ENCODE measurements at regions not wholly inside any gene's neighbourhood (a gene's known extent, or its start where the extent isn't known, plus 50 kb on each side); places are given as distances from the start of the nearest gene placed in this dataset.

GRCh38 chr14:97827746-97828145 is 1030.6 kb downstream of the VRK1 start:
- H3K4me1 Mint-ChIP-seq = peaks cover 6% of the 10 kb centered on the region
- CTCF ChIA-PET = no interaction called here
- peaks cover 11% of the 10 kb centered on the region for H3K9me3 Mint-ChIP-seq
- H3K27ac Mint-ChIP-seq = no peak overlapping the region
- POLR2A ChIA-PET = no interaction called here
- no peak for DNase-seq
- no peak overlapping the region for H3K4me3 Mint-ChIP-seq
- peaks cover 8% of the 10 kb centered on the region for H3K36me3 Mint-ChIP-seq (ENCODE audit: low read depth)
- peaks cover 3% of the 10 kb centered on the region for H3K27me3 Mint-ChIP-seq

DNA sequence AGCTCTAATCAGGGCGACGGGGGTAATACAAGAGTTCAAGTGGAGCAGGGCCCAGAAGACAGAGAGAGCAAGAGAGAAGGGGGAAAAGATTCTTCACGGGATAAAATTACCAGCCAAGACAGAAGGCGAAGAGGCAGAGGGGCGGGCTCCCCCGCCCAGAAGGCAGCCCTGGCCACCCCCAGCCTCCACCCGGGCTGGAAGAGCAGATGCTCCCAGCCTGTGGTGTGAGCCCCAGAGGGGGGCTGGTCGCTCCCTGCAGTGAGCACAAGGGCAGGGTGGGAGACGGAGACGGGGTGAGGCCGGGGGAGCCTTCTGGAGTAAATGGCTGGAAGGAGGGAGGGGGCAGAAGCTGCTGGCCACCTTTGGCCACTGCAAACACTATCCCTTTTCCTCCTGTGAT is 1035.6 kb downstream of the VRK1 start:
- Mint-ChIP-seq H3K4me1 (no peaks in the 10 kb centered on the region), H3K4me3 (no peak overlapping the region), H3K27ac (no peak overlapping the region), H3K9me3 (no peaks in the 10 kb centered on the region), H3K27me3 (peaks cover 3% of the 10 kb centered on the region), H3K36me3 (ENCODE audit: low read depth) (no peaks in the 10 kb centered on the region)
- ChIA-PET CTCF (no interaction called here), POLR2A (no interaction called here)
- no peak for DNase-seq

DNA sequence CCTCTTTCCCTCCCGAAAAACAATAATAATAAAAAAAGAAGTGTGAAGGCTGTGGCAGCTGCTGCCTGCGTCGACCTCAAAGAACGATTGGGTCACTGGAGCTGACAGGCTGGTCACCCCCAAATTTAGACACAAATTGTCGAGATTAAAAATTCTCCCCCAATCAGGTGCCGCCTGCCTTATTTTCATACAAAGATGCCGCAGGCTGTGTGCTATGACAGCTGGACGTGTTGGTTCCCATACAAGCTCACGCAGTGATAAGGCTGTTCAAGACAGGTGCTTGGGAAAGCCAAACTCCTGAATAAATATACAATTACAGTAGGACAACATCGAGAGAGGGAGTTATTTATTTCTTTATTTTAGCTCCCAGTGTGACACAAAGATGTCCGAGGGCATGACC is 1041.8 kb downstream of the VRK1 start:
- no peaks in the 10 kb centered on the region for H3K36me3 Mint-ChIP-seq (ENCODE audit: low read depth)
- peaks cover 6% of the 10 kb centered on the region for H3K4me1 Mint-ChIP-seq
- POLR2A ChIA-PET = no interaction called here
- CTCF ChIA-PET = no interaction called here
- no peak overlapping the region for H3K4me3 Mint-ChIP-seq
- H3K9me3 Mint-ChIP-seq = no peaks in the 10 kb centered on the region
- H3K27me3 Mint-ChIP-seq = peaks cover 6% of the 10 kb centered on the region
- H3K27ac Mint-ChIP-seq = no peak overlapping the region
- no peak for DNase-seq

GRCh38 chr14:97840159-97840558 is 1043.0 kb downstream of the VRK1 start:
- ChIA-PET CTCF (no interaction called here), POLR2A (no interaction called here)
- Mint-ChIP-seq H3K36me3 (ENCODE audit: low read depth) (no peaks in the 10 kb centered on the region), H3K9me3 (no peaks in the 10 kb centered on the region), H3K4me3 (no peak overlapping the region), H3K4me1 (peaks cover 6% of the 10 kb centered on the region), H3K27me3 (peaks cover 6% of the 10 kb centered on the region), H3K27ac (no peak overlapping the region)
- DNase-seq = no peak

DNA sequence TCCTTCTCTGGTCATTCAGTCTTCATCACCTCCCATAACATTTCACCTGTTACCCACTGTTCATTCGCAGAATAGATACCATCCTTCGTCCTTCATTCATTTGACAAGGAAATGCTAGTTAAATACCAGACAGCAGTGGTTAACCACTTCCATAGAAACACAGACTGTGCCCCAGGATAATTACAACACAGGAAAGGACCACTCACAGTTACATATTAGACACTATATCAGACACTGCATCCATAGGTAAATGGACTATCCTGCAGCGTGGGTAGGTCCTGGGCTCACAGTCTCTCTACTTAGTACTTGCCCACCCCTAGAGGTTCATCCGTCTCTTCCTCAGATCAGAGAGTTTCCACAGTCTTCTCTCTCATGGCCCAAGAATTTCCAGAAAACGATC is 1044.6 kb downstream of the VRK1 start:
- no peaks in the 10 kb centered on the region for H3K36me3 Mint-ChIP-seq (ENCODE audit: low read depth)
- no peak overlapping the region for H3K27ac Mint-ChIP-seq
- no peaks in the 10 kb centered on the region for H3K9me3 Mint-ChIP-seq
- peaks cover 6% of the 10 kb centered on the region for H3K27me3 Mint-ChIP-seq
- H3K4me3 Mint-ChIP-seq = no peak overlapping the region
- CTCF ChIA-PET = no interaction called here
- peaks cover 6% of the 10 kb centered on the region for H3K4me1 Mint-ChIP-seq
- POLR2A ChIA-PET = no interaction called here
- DNase-seq = no peak

GRCh38 chr14:97843066-97843465 is 1045.9 kb downstream of the VRK1 start:
- Mint-ChIP-seq H3K4me3 (no peak overlapping the region), H3K27ac (no peak overlapping the region), H3K4me1 (peaks cover 6% of the 10 kb centered on the region), H3K9me3 (no peaks in the 10 kb centered on the region), H3K27me3 (peaks cover 6% of the 10 kb centered on the region), H3K36me3 (ENCODE audit: low read depth) (no peaks in the 10 kb centered on the region)
- CTCF ChIA-PET = no interaction called here
- no peak for DNase-seq
- POLR2A ChIA-PET = no interaction called here

DNA sequence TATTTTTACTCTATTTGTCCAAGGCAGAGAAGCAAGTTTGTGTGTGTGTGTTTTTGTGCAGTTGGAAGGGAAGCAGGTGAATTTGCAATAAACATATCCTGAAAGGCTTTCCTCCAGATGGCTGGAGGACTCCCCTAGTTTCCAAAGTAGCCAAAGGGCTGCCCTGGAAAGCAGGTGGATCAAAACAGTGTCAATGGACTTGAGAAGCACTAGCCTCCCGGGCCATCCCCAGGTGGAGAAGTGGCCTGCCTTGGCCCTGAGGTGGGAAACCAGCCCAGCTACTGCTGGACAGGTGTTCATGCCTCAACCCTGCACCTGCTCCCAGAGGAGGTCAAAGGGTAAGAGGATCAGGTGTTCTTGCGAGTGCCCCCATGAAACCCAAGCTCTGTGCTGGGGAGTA is 1046.9 kb downstream of the VRK1 start:
- Mint-ChIP-seq H3K27me3 (peaks cover 6% of the 10 kb centered on the region), H3K27ac (no peak overlapping the region), H3K36me3 (ENCODE audit: low read depth) (no peaks in the 10 kb centered on the region), H3K9me3 (no peaks in the 10 kb centered on the region), H3K4me3 (no peak overlapping the region), H3K4me1 (peaks cover 6% of the 10 kb centered on the region)
- no peak for DNase-seq
- CTCF ChIA-PET = no interaction called here
- POLR2A ChIA-PET = no interaction called here

- peaks cover 6% of the 10 kb centered on the region for H3K4me1 Mint-ChIP-seq
- no peak for DNase-seq
- CTCF ChIA-PET = no interaction called here
- H3K4me3 Mint-ChIP-seq = no peak overlapping the region
- H3K27me3 Mint-ChIP-seq = peaks cover 6% of the 10 kb centered on the region
- no peaks in the 10 kb centered on the region for H3K36me3 Mint-ChIP-seq (ENCODE audit: low read depth)
- H3K9me3 Mint-ChIP-seq = no peaks in the 10 kb centered on the region
- POLR2A ChIA-PET = no interaction called here
- H3K27ac Mint-ChIP-seq = no peak overlapping the region
Measured at GRCh38 chr14:97846156-97846555, 1049.0 kb downstream of the VRK1 start.

GRCh38 chr14:97848317-97848980 is 1051.3 kb downstream of the VRK1 start:
- H3K4me3 Mint-ChIP-seq = no peak overlapping the region
- no peak overlapping the region for H3K27ac Mint-ChIP-seq
- ChIA-PET CTCF (no interaction called here), POLR2A (no interaction called here)
- no peaks in the 10 kb centered on the region for H3K4me1 Mint-ChIP-seq
- H3K9me3 Mint-ChIP-seq = no peaks in the 10 kb centered on the region
- no peaks in the 10 kb centered on the region for H3K27me3 Mint-ChIP-seq
- DNase-seq = no peak
- H3K36me3 Mint-ChIP-seq (ENCODE audit: low read depth) = no peaks in the 10 kb centered on the region

- CTCF ChIA-PET = no interaction called here
- no peaks in the 10 kb centered on the region for H3K4me1 Mint-ChIP-seq
- no peaks in the 10 kb centered on the region for H3K36me3 Mint-ChIP-seq (ENCODE audit: low read depth)
- no peak overlapping the region for H3K27ac Mint-ChIP-seq
- DNase-seq = no peak
- POLR2A ChIA-PET = no interaction called here
- H3K9me3 Mint-ChIP-seq = no peaks in the 10 kb centered on the region
- no peaks in the 10 kb centered on the region for H3K27me3 Mint-ChIP-seq
- no peak overlapping the region for H3K4me3 Mint-ChIP-seq
Measured at GRCh38 chr14:97850466-97850865, 1053.3 kb downstream of the VRK1 start.

DNA sequence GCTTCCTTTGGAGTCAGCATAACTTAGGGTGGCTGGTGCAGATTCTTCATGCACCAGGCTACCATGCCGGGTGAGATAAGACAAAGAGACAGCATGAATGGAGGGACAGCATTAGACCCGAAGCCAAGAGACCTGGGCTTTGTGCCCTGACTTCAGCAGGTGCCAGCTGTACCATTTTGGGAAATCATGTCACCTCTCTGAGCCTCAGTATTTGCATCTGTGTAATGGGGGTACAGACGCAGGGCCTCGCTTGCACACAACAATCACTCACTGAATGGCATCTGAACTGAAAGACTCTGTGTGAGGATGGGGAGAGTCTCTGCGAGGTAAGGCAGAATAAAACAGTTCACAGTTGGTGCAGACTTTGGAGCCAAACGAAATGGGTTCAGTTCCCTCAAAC is 1053.7 kb downstream of the VRK1 start:
- Mint-ChIP-seq H3K4me3 (no peak overlapping the region), H3K27me3 (no peaks in the 10 kb centered on the region), H3K4me1 (no peaks in the 10 kb centered on the region), H3K36me3 (ENCODE audit: low read depth) (no peaks in the 10 kb centered on the region), H3K27ac (no peak overlapping the region), H3K9me3 (no peaks in the 10 kb centered on the region)
- ChIA-PET CTCF (no interaction called here), POLR2A (no interaction called here)
- no peak for DNase-seq

DNA sequence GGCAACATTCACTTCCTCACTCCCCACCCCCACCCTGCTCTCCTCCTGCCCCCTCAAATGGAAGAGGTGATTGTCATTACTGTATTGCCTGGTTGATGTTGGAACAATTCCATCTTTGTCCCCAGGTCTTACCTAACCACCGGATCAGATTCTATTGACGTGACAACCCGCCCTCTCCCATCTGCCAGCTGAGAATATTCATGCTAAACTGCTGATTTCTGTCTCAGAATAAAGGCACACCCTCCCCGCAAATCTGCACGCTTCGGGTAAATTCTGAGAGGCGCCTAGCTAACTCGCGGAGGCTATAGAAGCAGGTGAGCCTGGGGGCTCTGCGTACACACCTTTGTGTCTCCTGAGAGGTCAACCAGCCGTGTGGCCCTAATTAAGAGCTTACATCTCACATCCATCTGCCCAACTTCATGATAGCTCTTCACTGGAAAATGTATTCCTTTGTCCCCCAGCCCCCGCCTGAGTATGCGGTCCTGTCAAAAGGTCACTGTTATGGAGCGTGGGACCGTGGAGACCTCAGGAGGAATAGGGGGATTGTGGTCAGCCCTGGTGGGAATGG is 1054.3 kb downstream of the VRK1 start:
- Mint-ChIP-seq H3K36me3 (ENCODE audit: low read depth) (no peaks in the 10 kb centered on the region), H3K4me3 (no peak overlapping the region), H3K9me3 (no peaks in the 10 kb centered on the region), H3K27ac (no peak overlapping the region), H3K4me1 (no peaks in the 10 kb centered on the region), H3K27me3 (no peaks in the 10 kb centered on the region)
- ChIA-PET CTCF (interaction anchor here (1.0 kb wide), 1 partner anchor 127 kb away, joined by 3 read pairs; no protein-coding TSS in a partner anchor), POLR2A (no interaction called here)
- no peak for DNase-seq

- POLR2A ChIA-PET = no interaction called here
- CTCF ChIA-PET = no interaction called here
- no peaks in the 10 kb centered on the region for H3K36me3 Mint-ChIP-seq (ENCODE audit: low read depth)
Measured at GRCh38 chr14:97854918-97855317, 1057.7 kb downstream of the VRK1 start.

DNA sequence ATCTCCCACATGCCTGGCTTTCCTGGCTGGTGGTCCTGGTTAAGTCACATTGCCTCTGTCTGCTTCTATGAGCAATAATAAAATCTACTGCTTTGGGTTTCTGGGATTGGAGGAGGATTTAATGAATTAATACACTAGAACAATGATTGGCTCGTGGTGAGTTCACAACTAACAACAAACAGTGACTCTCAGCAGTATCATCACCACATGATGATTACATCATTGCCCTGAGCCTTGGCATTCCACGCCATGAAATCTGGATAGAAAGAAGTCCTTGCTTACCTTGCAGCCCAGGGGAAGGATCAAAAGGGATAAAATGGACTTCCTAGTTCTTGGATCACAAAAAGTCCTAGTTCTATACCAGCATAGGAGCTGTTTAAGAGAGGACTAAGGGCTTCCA is 1069.0 kb downstream of the VRK1 start:
- no peak for DNase-seq
- Mint-ChIP-seq H3K27me3 (no peaks in the 10 kb centered on the region), H3K36me3 (ENCODE audit: low read depth) (no peaks in the 10 kb centered on the region), H3K9me3 (peaks cover 6% of the 10 kb centered on the region), H3K4me3 (no peak overlapping the region), H3K27ac (no peak overlapping the region), H3K4me1 (peaks cover 4% of the 10 kb centered on the region)
- POLR2A ChIA-PET = no interaction called here
- CTCF ChIA-PET = no interaction called here

More at GRCh38 chr14:97854918-97855317, 1057.7 kb downstream of the VRK1 start:
- H3K27ac Mint-ChIP-seq = no peak overlapping the region
- H3K4me1 Mint-ChIP-seq = no peaks in the 10 kb centered on the region
- H3K27me3 Mint-ChIP-seq = no peaks in the 10 kb centered on the region
- no peaks in the 10 kb centered on the region for H3K9me3 Mint-ChIP-seq
- no peak overlapping the region for H3K4me3 Mint-ChIP-seq
- no peak for DNase-seq
